Endothelial cell of umbilical vein (primary cell): ENCODE measurements at regions not wholly inside any gene's neighbourhood (a gene's known extent, or its start where the extent isn't known, plus 50 kb on each side); places are given as distances from the start of the nearest gene placed in this dataset.

Experiments used
- BruUV-seq: library from RNA; stranded (reverse); fragments of 400-500 nt; replicated peaks from 2 replicates; lab custom pipeline; 2021; lab: Mats Ljungman, UMichigan
- CTCF ChIA-PET: fragments of 300-600, 350-600 bp; sonication (Branson Sonifier 250); formaldehyde crosslinking; loops from one replicate; lab custom pipeline; 2021; ENCODE audit warnings: antibody characterized with exemption, inconsistent platforms; lab: Charles Lee
- POLR2A ChIA-PET: fragments of 300-600, 350-600 bp; sonication (Branson Sonifier 250); formaldehyde crosslinking; loops from one replicate; lab custom pipeline; 2021; ENCODE audit warnings: antibody characterized with exemption, inconsistent platforms; lab: Charles Lee
- DNase-seq: peaks from one replicate; pipeline ENCODE4 v3.0.0-alpha.2; 2011; ENCODE audit warnings: low read depth, low spot score
- FAIRE-seq: peaks from 2 replicates; lab custom pipeline; 2011; peaks lifted over from hg19 to GRCh38; lab: Jason Lieb, UNC
- H2AFZ ChIP-seq: 2 replicates; pipeline ENCODE4 v1.6.0; 2012; ENCODE audit warnings: low read depth, low read length, control low read depth, inconsistent platforms
- H3K27ac ChIP-seq: 2 replicates; pipeline ENCODE4 v1.5.1; 2011; ENCODE audit warnings: low read depth, mild to moderate bottlenecking, control low read depth, low read length, moderate library complexity; ENCODE audit not compliant: insufficient read depth
- H3K27me3 ChIP-seq, 2 experiments: 2 replicates each; pipeline versions ENCODE4 v1.6.0 to v1.6.1; 2011; ENCODE audit warnings: low read length in 2 of 2, mixed read lengths in 1 of 2; ENCODE audit not compliant: control insufficient read depth in 2 of 2, insufficient read depth in 2 of 2
- H3K36me3 ChIP-seq, 2 experiments: 2 replicates in 1 of 2; 3 replicates in 1 of 2; pipeline ENCODE4 v1.5.1; 2011; ENCODE audit warnings: low read length in 2 of 2, mild to moderate bottlenecking in 1 of 2, moderate library complexity in 1 of 2; ENCODE audit not compliant: control insufficient read depth in 2 of 2, insufficient read depth in 2 of 2; ENCODE audit errors: extremely low read depth in 1 of 2
- H3K4me1 ChIP-seq: 3 replicates; pipeline ENCODE4 v1.5.1; 2011; ENCODE audit warnings: mild to moderate bottlenecking, low read length; ENCODE audit not compliant: control insufficient read depth, insufficient read depth; ENCODE audit errors: extremely low read depth
- H3K4me2 ChIP-seq: 2 replicates; pipeline ENCODE4 v1.6.1; 2011; ENCODE audit warnings: low read length, control low read depth, mixed read lengths; ENCODE audit not compliant: insufficient read depth
- H3K4me3 ChIP-seq, 3 experiments: fragments of 200-600 bp in 1 of 3; sonication (generic), shearing (Covaris generic) in 1 of 3; replicated peaks in 1 of 3; 2 replicates each; pipeline ENCODE4 v1.5.1; 2011 to 2016; ENCODE audit warnings: control low read depth in 3 of 3, low read length in 3 of 3, mild to moderate bottlenecking in 2 of 3, inconsistent platforms in 1 of 3, low read depth in 1 of 3, moderate library complexity in 1 of 3; ENCODE audit not compliant: insufficient read depth in 1 of 3
- H3K79me2 ChIP-seq: 2 replicates; pipeline ENCODE4 v1.6.0; 2012; ENCODE audit warnings: low read length, inconsistent platforms; ENCODE audit not compliant: control insufficient read depth, insufficient read depth
- H3K9ac ChIP-seq: replicated peaks from 2 replicates; pipeline ENCODE3; 2011; ENCODE audit warnings: low read length, control low read depth; ENCODE audit not compliant: insufficient read depth; ENCODE audit errors: extremely low read depth
- H3K9me1 ChIP-seq: replicated peaks from 3 replicates; pipeline ENCODE4 v1.6.0; 2011; ENCODE audit warnings: mild to moderate bottlenecking, low read length; ENCODE audit not compliant: control insufficient read depth, insufficient read depth; ENCODE audit errors: extremely low read depth
- H3K9me3 ChIP-seq: replicated peaks from 2 replicates; pipeline ENCODE4 v1.5.1; 2012; ENCODE audit warnings: low read length, inconsistent platforms; ENCODE audit not compliant: control insufficient read depth, insufficient read depth
- H4K20me1 ChIP-seq: replicated peaks from 2 replicates; pipeline ENCODE3; 2011; ENCODE audit warnings: mild to moderate bottlenecking, low read length; ENCODE audit not compliant: control insufficient read depth, insufficient read depth; ENCODE audit errors: extremely low read depth
- CTCF ChIP-seq, 2 donors: IDR thresholded peaks; 1 replicate in 1 of 2; 2 replicates in 1 of 2; pipeline ENCODE4 v1.5.1; 2011; ENCODE audit warnings: low read length in 2 of 2, mild to moderate bottlenecking in 2 of 2, moderate library complexity in 2 of 2, control low read depth in 1 of 2, inconsistent platforms in 1 of 2, low read depth in 1 of 2; ENCODE audit not compliant: insufficient read depth in 1 of 2; ENCODE audit errors: extremely low read depth in 1 of 2
- EZH2 ChIP-seq: IDR thresholded peaks from 2 replicates; pipeline ENCODE4 v1.6.1; 2012; ENCODE audit warnings: borderline replicate concordance, low read depth, mild to moderate bottlenecking, moderate library complexity, low read length, inconsistent platforms; ENCODE audit not compliant: severe bottlenecking
- FOS ChIP-seq: IDR thresholded peaks from 2 replicates; pipeline ENCODE4 v1.6.1; 2011; ENCODE audit warnings: mild to moderate bottlenecking, low read length, moderate library complexity, borderline replicate concordance; ENCODE audit not compliant: insufficient read depth
- GATA2 ChIP-seq: IDR thresholded peaks from 2 replicates; pipeline ENCODE4 v1.7.0; 2011; ENCODE audit warnings: low read depth, mild to moderate bottlenecking, moderate library complexity, mixed read lengths, low read length; ENCODE audit not compliant: insufficient read length, insufficient read depth
- JUN ChIP-seq: IDR thresholded peaks from 2 replicates; pipeline ENCODE4 v1.6.1; 2011; ENCODE audit warnings: borderline replicate concordance, low read depth; ENCODE audit not compliant: insufficient read length, insufficient read depth
- MYC ChIP-seq: IDR thresholded peaks from one replicate; pipeline ENCODE4 v1.6.1; 2011; ENCODE audit warnings: mild to moderate bottlenecking, low read depth, low read length
- POLR2A ChIP-seq: IDR thresholded peaks from 2 replicates; pipeline ENCODE4 v1.6.1; 2012; ENCODE audit warnings: low read depth, mild to moderate bottlenecking, control low read depth, low read length
- POLR2AphosphoS5 ChIP-seq: IDR thresholded peaks from 2 replicates; pipeline ENCODE4 v1.6.1; 2012; ENCODE audit warnings: low read depth, mild to moderate bottlenecking, control low read depth, low read length, moderate library complexity; ENCODE audit not compliant: insufficient read depth
- dilution Hi-C: fragments of 300-500 bp; cut with MboI; formaldehyde crosslinking; loops from one replicate; pipeline ENCODE4 v1.15.0; 2019; ENCODE audit warnings: low sequenced_read_pairs; ENCODE audit not compliant: extremely low pct_ligation_motif_present
- intact Hi-C: fragments of 100-400 bp; cut with micrococcal nuclease; formaldehyde crosslinking; loops from one replicate; pipeline ENCODE4 v1.10.0; 2022
- TF ChIP-seq, protein P1 (sequence below): IDR thresholded peaks from 2 replicates; pipeline ENCODE4 v1.6.1; 2011; ENCODE audit not compliant: insufficient read depth, insufficient read length

DNA sequence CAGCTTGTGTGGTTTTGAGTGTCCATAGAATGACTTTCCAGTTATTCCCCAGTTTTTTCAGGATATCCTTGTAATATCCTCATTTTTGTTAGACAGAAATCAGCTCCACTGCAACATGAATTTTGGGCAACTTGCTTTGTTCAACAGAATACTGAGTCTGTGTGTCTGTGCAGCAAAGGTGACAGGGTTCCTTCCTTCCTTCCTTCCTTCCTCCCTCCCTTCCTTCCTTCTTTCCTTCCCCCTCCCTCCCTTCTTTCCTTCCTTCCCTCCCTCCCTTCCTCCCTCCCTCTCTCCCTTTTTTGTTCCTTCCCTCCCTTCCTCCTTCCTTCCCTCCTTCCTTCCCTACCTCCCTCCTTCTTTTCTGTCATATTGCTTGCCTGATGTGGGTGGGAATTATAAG lies 496.5 kb downstream of the EPM2A start:
- no peaks in the 10 kb centered on the region for H3K9me3 ChIP-seq
- no peaks in the 10 kb centered on the region for H3K9me1 ChIP-seq
- BruUV-seq = no TSS peak
- dilution Hi-C loops = no loop called here
- H3K27ac ChIP-seq = no peak overlapping the region
- intact Hi-C loops = no loop called here
- H3K36me3 ChIP-seq = no peaks in the 10 kb centered on the region
- FAIRE-seq = no peak
- no peak for DNase-seq
- no peak overlapping the region for H3K9ac ChIP-seq
- H3K79me2 ChIP-seq = no peaks in the 10 kb centered on the region
- no peaks in the 10 kb centered on the region for H3K4me1 ChIP-seq
- H3K4me2 ChIP-seq = no peak overlapping the region
- H3K27me3 ChIP-seq = no peaks in the 10 kb centered on the region
- no peak overlapping the region for H3K4me3 ChIP-seq
- CTCF ChIA-PET = no interaction called here
- POLR2A ChIA-PET = no interaction called here
- no peak overlapping the region for H2AFZ ChIP-seq
- H4K20me1 ChIP-seq = no peaks in the 10 kb centered on the region
- TF ChIP-seq EZH2 = no peak
- no peak for TF ChIP-seq POLR2A
- no peak for TF ChIP-seq JUN
- TF ChIP-seq POLR2AphosphoS5 = no peak
- no peak for TF ChIP-seq GATA2
- TF ChIP-seq CTCF (IDR thresholded peaks at IDR 0.05; ENCODE audit: extremely low read depth in 1 of 2, insufficient read depth in 1 of 2, low read depth in 1 of 2, low read length in 2 of 2) = no peak
- TF ChIP-seq, protein P1, sequence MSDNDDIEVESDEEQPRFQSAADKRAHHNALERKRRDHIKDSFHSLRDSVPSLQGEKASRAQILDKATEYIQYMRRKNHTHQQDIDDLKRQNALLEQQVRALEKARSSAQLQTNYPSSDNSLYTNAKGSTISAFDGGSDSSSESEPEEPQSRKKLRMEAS = no peak
- no peak for TF ChIP-seq FOS
- no peak for TF ChIP-seq MYC
